Left ventricle myocardium inferior (tissue), 1 donor: ENCODE measurements at regions not wholly inside any gene's neighbourhood (a gene's known extent, or its start where the extent isn't known, plus 50 kb on each side); places are given as distances from the start of the nearest gene placed in this dataset.

Source experiments
- DNase-seq: peaks from one replicate; pipeline ENCODE4 v3.0.0-alpha.2; 2020
- H3K27ac ChIP-seq: fragments of 200-600 bp; replicated peaks from 2 replicates; pipeline ENCODE4 v1.8.0; 2021
- H3K27me3 ChIP-seq: fragments of 200-600 bp; 2 replicates; pipeline ENCODE4 v1.8.0; 2021; ENCODE audit warnings: low read depth
- H3K36me3 ChIP-seq: fragments of 200-600 bp; 2 replicates; pipeline ENCODE4 v1.8.0; 2021
- H3K4me1 ChIP-seq: fragments of 200-600 bp; 2 replicates; pipeline ENCODE4 v1.8.0; 2021
- H3K4me3 ChIP-seq: fragments of 200-600 bp; 2 replicates; pipeline ENCODE4 v1.8.0; 2021; ENCODE audit warnings: mild to moderate bottlenecking, moderate library complexity
- H3K9me3 ChIP-seq: fragments of 200-600 bp; replicated peaks from 2 replicates; pipeline ENCODE4 v1.8.0; 2021
- CTCF ChIP-seq: fragments of 200-600 bp; IDR thresholded peaks from 2 replicates; pipeline ENCODE4 v1.8.0; 2021; ENCODE audit warnings: antibody characterized with exemption, mild to moderate bottlenecking, borderline replicate concordance
- intact Hi-C: fragments of 100-400 bp; cut with micrococcal nuclease; formaldehyde crosslinking; loops from one replicate; pipeline ENCODE4 v1.11.0; 2022
- donor health status: DM: no; HTN: yes; CAD: no; lungs with severe emphysema.

DNA sequence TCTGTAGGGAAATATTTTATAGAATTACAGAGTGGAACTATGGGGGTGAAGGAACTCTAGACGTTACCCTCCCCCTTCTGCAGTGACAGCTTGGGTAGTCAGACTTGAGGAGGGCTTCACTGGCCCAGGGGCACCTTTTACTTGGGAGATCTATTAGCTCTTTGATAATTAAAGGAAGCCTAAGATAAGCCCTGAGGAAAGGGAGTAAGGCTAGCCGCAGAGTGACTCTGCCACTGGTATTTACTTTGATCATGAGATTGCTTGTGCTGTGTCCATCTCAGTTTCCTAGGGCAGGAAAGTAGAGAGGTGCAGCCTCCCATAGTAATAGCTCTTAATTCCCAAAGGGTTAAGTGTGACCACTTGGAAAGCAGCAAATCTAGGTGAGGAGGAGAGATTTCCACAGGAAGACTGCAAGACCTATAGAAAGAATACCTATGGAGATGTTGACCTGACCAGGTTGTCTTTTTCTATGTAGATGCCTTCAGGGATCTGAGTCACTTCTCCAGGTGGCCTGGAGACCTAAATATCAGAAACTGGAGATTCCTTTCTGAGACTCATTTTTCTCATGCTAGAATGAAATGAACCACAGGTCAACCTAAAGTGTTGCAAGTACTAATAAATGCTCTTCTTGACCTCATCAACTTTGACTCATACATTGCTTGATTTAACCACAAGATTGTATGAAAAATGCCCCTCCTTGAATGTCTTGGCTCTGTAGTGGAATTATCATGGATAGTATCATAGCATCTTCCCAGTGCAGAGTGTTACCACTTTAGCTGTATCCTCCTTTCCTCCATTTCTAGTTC lies 447.3 kb upstream of the GHITM start:
- Histone ChIP-seq H3K4me1 (no peaks in the 10 kb centered on the region), H3K27me3 (no peaks in the 10 kb centered on the region), H3K4me3 (no peak overlapping the region), H3K27ac (no peak overlapping the region), H3K36me3 (no peaks in the 10 kb centered on the region), H3K9me3 (no peaks in the 10 kb centered on the region)
- intact Hi-C loops = no loop called here
- no peak for TF ChIP-seq CTCF
- DNase-seq = no peak

- no peak for DNase-seq
- TF ChIP-seq CTCF = no peak
- Histone ChIP-seq H3K36me3 (no peaks in the 10 kb centered on the region), H3K27me3 (no peaks in the 10 kb centered on the region), H3K4me3 (no peak overlapping the region), H3K27ac (no peak overlapping the region), H3K9me3 (peaks cover 3% of the 10 kb centered on the region), H3K4me1 (no peaks in the 10 kb centered on the region)
- intact Hi-C loops = no loop called here
Measured at GRCh38 chr10:83698899-83699298, 440.4 kb upstream of the GHITM start.

GRCh38 chr10:83701799-83702198 lies 437.5 kb upstream of the GHITM start:
- DNase-seq = no peak

GRCh38 chr10:83702731-83703130 lies 436.6 kb upstream of the GHITM start:
- TF ChIP-seq CTCF = no peak
- peaks cover 3% of the 10 kb centered on the region for H3K9me3 ChIP-seq
- intact Hi-C loops = no loop called here
- H3K27ac ChIP-seq = no peak overlapping the region
- H3K4me3 ChIP-seq = no peak overlapping the region
- H3K27me3 ChIP-seq = no peaks in the 10 kb centered on the region
- H3K4me1 ChIP-seq = no peaks in the 10 kb centered on the region
- no peaks in the 10 kb centered on the region for H3K36me3 ChIP-seq
- no peak for DNase-seq

More at GRCh38 chr10:83701799-83702198, 437.5 kb upstream of the GHITM start:
- no peaks in the 10 kb centered on the region for H3K27me3 ChIP-seq
- H3K9me3 ChIP-seq = peaks cover 3% of the 10 kb centered on the region
- no peak overlapping the region for H3K4me3 ChIP-seq
- H3K36me3 ChIP-seq = no peaks in the 10 kb centered on the region
- no peak for TF ChIP-seq CTCF
- no peaks in the 10 kb centered on the region for H3K4me1 ChIP-seq
- H3K27ac ChIP-seq = no peak overlapping the region
- intact Hi-C loops = no loop called here

DNA sequence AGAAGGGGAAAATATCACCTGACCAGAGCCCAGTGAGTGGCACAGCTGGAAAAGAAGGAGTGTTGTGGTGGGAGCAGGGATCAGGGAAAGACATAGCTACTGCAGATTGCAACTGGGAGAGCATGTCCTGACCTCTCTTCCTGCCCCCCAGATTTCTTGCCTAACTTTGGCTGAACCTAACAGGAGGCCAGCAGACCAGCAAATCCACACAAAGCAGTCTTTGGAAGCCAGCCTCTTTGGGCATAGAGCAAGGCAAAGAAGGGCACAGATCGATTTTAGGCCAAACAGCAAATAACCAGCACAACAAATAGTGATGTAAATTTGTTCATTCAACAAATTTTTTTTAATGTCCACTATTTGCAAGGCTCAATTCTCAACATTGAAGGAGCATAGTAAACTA lies 433.2 kb upstream of the GHITM start:
- no peaks in the 10 kb centered on the region for H3K36me3 ChIP-seq
- peaks cover 3% of the 10 kb centered on the region for H3K9me3 ChIP-seq
- H3K27me3 ChIP-seq = no peaks in the 10 kb centered on the region
- intact Hi-C loops = no loop called here
- no peaks in the 10 kb centered on the region for H3K4me1 ChIP-seq
- no peak overlapping the region for H3K4me3 ChIP-seq
- no peak for TF ChIP-seq CTCF
- DNase-seq = no peak
- H3K27ac ChIP-seq = no peak overlapping the region
